WTC11 (cell line): ENCODE measurements at regions not wholly inside any gene's neighbourhood (a gene's known extent, or its start where the extent isn't known, plus 50 kb on each side); places are given as distances from the start of the nearest gene placed in this dataset.

Source experiments
- ATAC-seq: fragments of 200-7000 bp; cut with Tn5 transposase; 2 replicates; pipeline ENCODE4 v1.10.0; 2021; ENCODE audit warnings: mild to moderate bottlenecking, moderate library complexity
- CTCF ChIA-PET: fragments of 300-600 bp; sonication (Branson Sonifier 250); formaldehyde crosslinking; loops from one replicate; lab custom pipeline; 2021; ENCODE audit warnings: antibody characterized with exemption; lab: Charles Lee
- POLR2A ChIA-PET: fragments of 350-600 bp; sonication (Branson Sonifier 250); formaldehyde crosslinking; loops from one replicate; lab custom pipeline; 2021; ENCODE audit warnings: antibody characterized with exemption; lab: Charles Lee
- DNase-seq: peaks from one replicate; pipeline ENCODE4 v3.0.0; 2021; ENCODE audit warnings: low spot score
- H3K27ac Mint-ChIP-seq: 2 replicates; pipeline ENCODE4 v1.8.0; 2021; ENCODE audit warnings: mixed read lengths
- H3K27me3 Mint-ChIP-seq: 2 replicates; pipeline ENCODE4 v1.8.0; 2021; ENCODE audit warnings: low read depth, mild to moderate bottlenecking, moderate library complexity, mixed read lengths
- H3K36me3 Mint-ChIP-seq: 2 replicates; pipeline ENCODE4 v1.8.0; 2021; ENCODE audit warnings: mixed read lengths
- H3K4me1 Mint-ChIP-seq: 2 replicates; pipeline ENCODE4 v1.8.0; 2022; ENCODE audit warnings: mixed read lengths
- H3K4me3 Mint-ChIP-seq: 2 replicates; pipeline ENCODE4 v1.8.0; 2021; ENCODE audit warnings: mild to moderate bottlenecking, moderate library complexity, mixed read lengths
- H3K9me3 Mint-ChIP-seq: 2 replicates; pipeline ENCODE4 v1.8.0; 2021; ENCODE audit warnings: mixed read lengths
- ATF1 ChIP-seq: sonication (generic); formaldehyde crosslinking; IDR thresholded peaks from 2 replicates; pipeline ENCODE4 v1.8.1; 2023; ENCODE audit warnings: mild to moderate bottlenecking, moderate library complexity, missing genetic modification reagents
- CREM ChIP-seq: sonication (generic); formaldehyde crosslinking; IDR thresholded peaks from 2 replicates; pipeline ENCODE4 v1.8.1; 2022; ENCODE audit warnings: mild to moderate bottlenecking, missing genetic modification reagents, moderate library complexity
- EMX1 ChIP-seq: fragments of 250-450 bp; sonication (Bioruptor Pico); IDR thresholded peaks from 2 replicates; pipeline ENCODE4 v1.8.0; 2021; ENCODE audit warnings: mild to moderate bottlenecking
- ETV6 ChIP-seq: sonication (generic); formaldehyde crosslinking; IDR thresholded peaks from 2 replicates; pipeline ENCODE4 v1.8.1; 2022; ENCODE audit warnings: mild to moderate bottlenecking, missing genetic modification reagents
- FOXK1 ChIP-seq: sonication (generic); formaldehyde crosslinking; IDR thresholded peaks from 2 replicates; pipeline ENCODE4 v1.8.0; 2022; ENCODE audit warnings: mild to moderate bottlenecking, moderate library complexity, missing genetic modification reagents
- GTF2I ChIP-seq: fragments of 250-450 bp; sonication (Bioruptor Pico); conservative IDR thresholded peaks from 2 replicates; pipeline ENCODE4 v1.4.0; 2021; ENCODE audit warnings: mild to moderate bottlenecking
- JAZF1 ChIP-seq: fragments of 250-450 bp; sonication (Bioruptor Pico); IDR thresholded peaks from 2 replicates; pipeline ENCODE4 v1.9.0; 2021; ENCODE audit warnings: moderate library complexity, mild to moderate bottlenecking, inconsistent platforms
- KAT7 ChIP-seq: sonication (generic); formaldehyde crosslinking; IDR thresholded peaks from 2 replicates; pipeline ENCODE4 v1.8.1; 2023; ENCODE audit warnings: missing genetic modification reagents, mild to moderate bottlenecking, borderline replicate concordance
- MYBL2 ChIP-seq: sonication (generic); formaldehyde crosslinking; IDR thresholded peaks from 2 replicates; pipeline ENCODE4 v1.8.1; 2023; ENCODE audit warnings: mild to moderate bottlenecking, moderate library complexity, missing genetic modification reagents
- NR1H2 ChIP-seq: sonication (generic); formaldehyde crosslinking; IDR thresholded peaks from 2 replicates; pipeline ENCODE4 v1.9.0; 2021; ENCODE audit warnings: mild to moderate bottlenecking, moderate library complexity, missing genetic modification reagents
- NR2C2 ChIP-seq: sonication (generic); formaldehyde crosslinking; IDR thresholded peaks from 2 replicates; pipeline ENCODE4 v1.8.0; 2022; ENCODE audit warnings: mild to moderate bottlenecking, missing genetic modification reagents
- ZNF121 ChIP-seq: sonication (generic); formaldehyde crosslinking; IDR thresholded peaks from 2 replicates; pipeline ENCODE4 v1.8.0; 2023; ENCODE audit warnings: missing genetic modification reagents
- ZNF263 ChIP-seq: sonication (generic); formaldehyde crosslinking; IDR thresholded peaks from 2 replicates; pipeline ENCODE4 v1.8.1; 2022; ENCODE audit warnings: low read depth, mild to moderate bottlenecking, moderate library complexity, missing genetic modification reagents
- TF ChIP-seq, protein P1 (sequence below): sonication (generic); formaldehyde crosslinking; IDR thresholded peaks from 2 replicates; pipeline ENCODE4 v1.8.0; 2022; ENCODE audit warnings: mild to moderate bottlenecking, missing genetic modification reagents
- TF ChIP-seq, protein P2 (sequence below): sonication (generic); formaldehyde crosslinking; IDR thresholded peaks from 2 replicates; pipeline ENCODE4 v1.8.0; 2023; ENCODE audit warnings: missing genetic modification reagents
- TF ChIP-seq, protein P3 (sequence below): sonication (generic); formaldehyde crosslinking; IDR thresholded peaks from 2 replicates; pipeline ENCODE4 v1.8.1; 2023; ENCODE audit warnings: mild to moderate bottlenecking, missing genetic modification reagents
- TF ChIP-seq, protein P4 (sequence below): sonication (generic); formaldehyde crosslinking; IDR thresholded peaks from 2 replicates; pipeline ENCODE4 v1.8.0; 2022; ENCODE audit warnings: mild to moderate bottlenecking, missing genetic modification reagents
- TF ChIP-seq, protein P5 (sequence below): sonication (generic); formaldehyde crosslinking; IDR thresholded peaks from 2 replicates; pipeline ENCODE4 v1.8.1; 2023; ENCODE audit warnings: mild to moderate bottlenecking, moderate library complexity, missing genetic modification reagents
- TF ChIP-seq, protein P6 (sequence below): fragments of 250-450 bp; sonication (Bioruptor Pico); IDR thresholded peaks from 2 replicates; pipeline ENCODE4 v2.1.2; 2022; ENCODE audit warnings: mild to moderate bottlenecking, moderate library complexity
- TF ChIP-seq, protein P7 (sequence below): fragments of 250-450 bp; sonication (Bioruptor Pico); IDR thresholded peaks from 2 replicates; pipeline ENCODE4 v1.9.0; 2021; ENCODE audit warnings: mild to moderate bottlenecking, borderline replicate concordance

DNA sequence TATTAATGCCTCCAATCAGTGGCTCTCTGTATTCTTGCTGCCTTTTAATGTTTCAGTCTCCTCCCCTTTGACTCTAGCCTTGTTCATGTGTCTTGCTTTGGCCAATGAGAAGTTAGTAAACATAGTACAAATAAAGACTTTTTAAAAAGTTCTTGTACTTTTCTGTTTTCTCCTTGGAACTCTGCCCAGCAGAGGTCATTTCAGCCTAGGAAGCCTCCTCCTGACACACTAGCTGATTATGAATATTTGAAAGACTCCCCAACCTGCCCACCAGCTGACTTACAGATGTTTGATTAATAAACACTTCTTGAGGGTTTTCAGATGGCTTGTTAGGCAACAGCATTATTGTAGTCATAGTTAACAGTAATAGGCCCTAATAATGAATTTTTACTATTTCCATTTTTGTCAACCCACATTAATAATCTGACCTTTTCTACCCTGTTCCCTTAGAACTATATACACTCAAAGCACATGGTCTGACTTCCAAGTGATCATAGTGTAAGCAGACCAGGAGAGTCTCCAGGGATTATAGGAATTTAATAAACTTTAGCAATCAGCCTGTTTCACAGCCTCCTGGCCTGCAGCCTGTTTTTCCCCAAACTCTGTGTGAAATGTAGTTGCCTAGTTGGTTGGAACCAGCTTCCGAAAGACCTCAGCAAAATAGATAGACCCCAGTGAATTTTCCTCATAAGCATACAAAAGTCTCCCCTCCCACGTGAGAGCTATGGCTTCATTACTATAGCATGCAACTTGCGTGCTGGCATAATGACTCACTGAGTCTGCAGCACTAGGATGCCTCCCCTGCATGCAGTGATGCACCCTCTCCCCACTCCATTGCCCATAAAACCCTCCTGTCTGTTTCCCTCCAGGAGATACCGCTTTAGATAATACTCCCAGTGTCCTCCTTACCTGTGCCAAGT is 670.7 kb upstream of the ZNF804A start:
- Mint-ChIP-seq H3K9me3 (peaks cover 37% of the 10 kb centered on the region), H3K36me3 (peaks cover 11% of the 10 kb centered on the region), H3K4me1 (no peaks in the 10 kb centered on the region), H3K27ac (no peak overlapping the region), H3K4me3 (no peak overlapping the region), H3K27me3 (no peaks in the 10 kb centered on the region)
- TF ChIP-seq ZNF121 (CRISPR knock-in tag) (no peak), KAT7 (no peak), ZNF263 (CRISPR knock-in tag) (no peak), MYBL2 (CRISPR knock-in tag) (no peak), NR1H2 (CRISPR knock-in tag) (no peak), CREM (CRISPR knock-in tag) (no peak), ETV6 (CRISPR knock-in tag) (no peak), EMX1 (CRISPR knock-in tag) (no peak), NR2C2 (no peak), ATF1 (CRISPR knock-in tag) (no peak), GTF2I (CRISPR knock-in tag) (no peak), FOXK1 (CRISPR knock-in tag) (no peak), JAZF1 (no peak)
- TF ChIP-seq, protein P1, sequence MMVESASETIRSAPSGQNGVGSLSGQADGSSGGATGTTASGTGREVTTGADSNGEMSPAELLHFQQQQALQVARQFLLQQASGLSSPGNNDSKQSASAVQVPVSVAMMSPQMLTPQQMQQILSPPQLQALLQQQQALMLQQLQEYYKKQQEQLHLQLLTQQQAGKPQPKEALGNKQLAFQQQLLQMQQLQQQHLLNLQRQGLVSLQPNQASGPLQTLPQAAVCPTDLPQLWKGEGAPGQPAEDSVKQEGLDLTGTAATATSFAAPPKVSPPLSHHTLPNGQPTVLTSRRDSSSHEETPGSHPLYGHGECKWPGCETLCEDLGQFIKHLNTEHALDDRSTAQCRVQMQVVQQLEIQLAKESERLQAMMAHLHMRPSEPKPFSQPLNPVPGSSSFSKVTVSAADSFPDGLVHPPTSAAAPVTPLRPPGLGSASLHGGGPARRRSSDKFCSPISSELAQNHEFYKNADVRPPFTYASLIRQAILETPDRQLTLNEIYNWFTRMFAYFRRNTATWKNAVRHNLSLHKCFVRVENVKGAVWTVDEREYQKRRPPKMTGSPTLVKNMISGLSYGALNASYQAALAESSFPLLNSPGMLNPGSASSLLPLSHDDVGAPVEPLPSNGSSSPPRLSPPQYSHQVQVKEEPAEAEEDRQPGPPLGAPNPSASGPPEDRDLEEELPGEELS (CRISPR knock-in tag): no peak
- TF ChIP-seq, protein P2, sequence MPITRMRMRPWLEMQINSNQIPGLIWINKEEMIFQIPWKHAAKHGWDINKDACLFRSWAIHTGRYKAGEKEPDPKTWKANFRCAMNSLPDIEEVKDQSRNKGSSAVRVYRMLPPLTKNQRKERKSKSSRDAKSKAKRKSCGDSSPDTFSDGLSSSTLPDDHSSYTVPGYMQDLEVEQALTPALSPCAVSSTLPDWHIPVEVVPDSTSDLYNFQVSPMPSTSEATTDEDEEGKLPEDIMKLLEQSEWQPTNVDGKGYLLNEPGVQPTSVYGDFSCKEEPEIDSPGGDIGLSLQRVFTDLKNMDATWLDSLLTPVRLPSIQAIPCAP (CRISPR knock-in tag): no peak
- TF ChIP-seq, protein P3, sequence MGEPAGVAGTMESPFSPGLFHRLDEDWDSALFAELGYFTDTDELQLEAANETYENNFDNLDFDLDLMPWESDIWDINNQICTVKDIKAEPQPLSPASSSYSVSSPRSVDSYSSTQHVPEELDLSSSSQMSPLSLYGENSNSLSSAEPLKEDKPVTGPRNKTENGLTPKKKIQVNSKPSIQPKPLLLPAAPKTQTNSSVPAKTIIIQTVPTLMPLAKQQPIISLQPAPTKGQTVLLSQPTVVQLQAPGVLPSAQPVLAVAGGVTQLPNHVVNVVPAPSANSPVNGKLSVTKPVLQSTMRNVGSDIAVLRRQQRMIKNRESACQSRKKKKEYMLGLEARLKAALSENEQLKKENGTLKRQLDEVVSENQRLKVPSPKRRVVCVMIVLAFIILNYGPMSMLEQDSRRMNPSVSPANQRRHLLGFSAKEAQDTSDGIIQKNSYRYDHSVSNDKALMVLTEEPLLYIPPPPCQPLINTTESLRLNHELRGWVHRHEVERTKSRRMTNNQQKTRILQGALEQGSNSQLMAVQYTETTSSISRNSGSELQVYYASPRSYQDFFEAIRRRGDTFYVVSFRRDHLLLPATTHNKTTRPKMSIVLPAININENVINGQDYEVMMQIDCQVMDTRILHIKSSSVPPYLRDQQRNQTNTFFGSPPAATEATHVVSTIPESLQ (CRISPR knock-in tag): no peak
- TF ChIP-seq, protein P4, sequence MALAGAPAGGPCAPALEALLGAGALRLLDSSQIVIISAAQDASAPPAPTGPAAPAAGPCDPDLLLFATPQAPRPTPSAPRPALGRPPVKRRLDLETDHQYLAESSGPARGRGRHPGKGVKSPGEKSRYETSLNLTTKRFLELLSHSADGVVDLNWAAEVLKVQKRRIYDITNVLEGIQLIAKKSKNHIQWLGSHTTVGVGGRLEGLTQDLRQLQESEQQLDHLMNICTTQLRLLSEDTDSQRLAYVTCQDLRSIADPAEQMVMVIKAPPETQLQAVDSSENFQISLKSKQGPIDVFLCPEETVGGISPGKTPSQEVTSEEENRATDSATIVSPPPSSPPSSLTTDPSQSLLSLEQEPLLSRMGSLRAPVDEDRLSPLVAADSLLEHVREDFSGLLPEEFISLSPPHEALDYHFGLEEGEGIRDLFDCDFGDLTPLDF (CRISPR knock-in tag): no peak
- TF ChIP-seq, protein P5, sequence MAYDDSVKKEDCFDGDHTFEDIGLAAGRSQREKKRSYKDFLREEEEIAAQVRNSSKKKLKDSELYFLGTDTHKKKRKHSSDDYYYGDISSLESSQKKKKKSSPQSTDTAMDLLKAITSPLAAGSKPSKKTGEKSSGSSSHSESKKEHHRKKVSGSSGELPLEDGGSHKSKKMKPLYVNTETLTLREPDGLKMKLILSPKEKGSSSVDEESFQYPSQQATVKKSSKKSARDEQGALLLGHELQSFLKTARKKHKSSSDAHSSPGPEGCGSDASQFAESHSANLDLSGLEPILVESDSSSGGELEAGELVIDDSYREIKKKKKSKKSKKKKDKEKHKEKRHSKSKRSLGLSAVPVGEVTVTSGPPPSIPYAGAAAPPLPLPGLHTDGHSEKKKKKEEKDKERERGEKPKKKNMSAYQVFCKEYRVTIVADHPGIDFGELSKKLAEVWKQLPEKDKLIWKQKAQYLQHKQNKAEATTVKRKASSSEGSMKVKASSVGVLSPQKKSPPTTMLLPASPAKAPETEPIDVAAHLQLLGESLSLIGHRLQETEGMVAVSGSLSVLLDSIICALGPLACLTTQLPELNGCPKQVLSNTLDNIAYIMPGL: no peak
- TF ChIP-seq, protein P6, sequence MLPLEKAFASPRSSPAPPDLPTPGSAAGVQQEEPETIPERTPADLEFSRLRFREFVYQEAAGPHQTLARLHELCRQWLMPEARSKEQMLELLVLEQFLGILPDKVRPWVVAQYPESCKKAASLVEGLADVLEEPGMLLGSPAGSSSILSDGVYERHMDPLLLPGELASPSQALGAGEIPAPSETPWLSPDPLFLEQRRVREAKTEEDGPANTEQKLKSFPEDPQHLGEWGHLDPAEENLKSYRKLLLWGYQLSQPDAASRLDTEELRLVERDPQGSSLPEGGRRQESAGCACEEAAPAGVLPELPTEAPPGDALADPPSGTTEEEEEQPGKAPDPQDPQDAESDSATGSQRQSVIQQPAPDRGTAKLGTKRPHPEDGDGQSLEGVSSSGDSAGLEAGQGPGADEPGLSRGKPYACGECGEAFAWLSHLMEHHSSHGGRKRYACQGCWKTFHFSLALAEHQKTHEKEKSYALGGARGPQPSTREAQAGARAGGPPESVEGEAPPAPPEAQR (CRISPR knock-in tag): no peak
- TF ChIP-seq, protein P7, sequence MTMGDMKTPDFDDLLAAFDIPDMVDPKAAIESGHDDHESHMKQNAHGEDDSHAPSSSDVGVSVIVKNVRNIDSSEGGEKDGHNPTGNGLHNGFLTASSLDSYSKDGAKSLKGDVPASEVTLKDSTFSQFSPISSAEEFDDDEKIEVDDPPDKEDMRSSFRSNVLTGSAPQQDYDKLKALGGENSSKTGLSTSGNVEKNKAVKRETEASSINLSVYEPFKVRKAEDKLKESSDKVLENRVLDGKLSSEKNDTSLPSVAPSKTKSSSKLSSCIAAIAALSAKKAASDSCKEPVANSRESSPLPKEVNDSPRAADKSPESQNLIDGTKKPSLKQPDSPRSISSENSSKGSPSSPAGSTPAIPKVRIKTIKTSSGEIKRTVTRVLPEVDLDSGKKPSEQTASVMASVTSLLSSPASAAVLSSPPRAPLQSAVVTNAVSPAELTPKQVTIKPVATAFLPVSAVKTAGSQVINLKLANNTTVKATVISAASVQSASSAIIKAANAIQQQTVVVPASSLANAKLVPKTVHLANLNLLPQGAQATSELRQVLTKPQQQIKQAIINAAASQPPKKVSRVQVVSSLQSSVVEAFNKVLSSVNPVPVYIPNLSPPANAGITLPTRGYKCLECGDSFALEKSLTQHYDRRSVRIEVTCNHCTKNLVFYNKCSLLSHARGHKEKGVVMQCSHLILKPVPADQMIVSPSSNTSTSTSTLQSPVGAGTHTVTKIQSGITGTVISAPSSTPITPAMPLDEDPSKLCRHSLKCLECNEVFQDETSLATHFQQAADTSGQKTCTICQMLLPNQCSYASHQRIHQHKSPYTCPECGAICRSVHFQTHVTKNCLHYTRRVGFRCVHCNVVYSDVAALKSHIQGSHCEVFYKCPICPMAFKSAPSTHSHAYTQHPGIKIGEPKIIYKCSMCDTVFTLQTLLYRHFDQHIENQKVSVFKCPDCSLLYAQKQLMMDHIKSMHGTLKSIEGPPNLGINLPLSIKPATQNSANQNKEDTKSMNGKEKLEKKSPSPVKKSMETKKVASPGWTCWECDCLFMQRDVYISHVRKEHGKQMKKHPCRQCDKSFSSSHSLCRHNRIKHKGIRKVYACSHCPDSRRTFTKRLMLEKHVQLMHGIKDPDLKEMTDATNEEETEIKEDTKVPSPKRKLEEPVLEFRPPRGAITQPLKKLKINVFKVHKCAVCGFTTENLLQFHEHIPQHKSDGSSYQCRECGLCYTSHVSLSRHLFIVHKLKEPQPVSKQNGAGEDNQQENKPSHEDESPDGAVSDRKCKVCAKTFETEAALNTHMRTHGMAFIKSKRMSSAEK (CRISPR knock-in tag): no peak
- CTCF ChIA-PET: no interaction called here
- POLR2A ChIA-PET: no interaction called here
- ATAC-seq (no peak), DNase-seq (no peak)
